ENCODE measurements at regions not wholly inside any gene's neighbourhood (a gene's known extent, or its start where the extent isn't known, plus 50 kb on each side); places are given as distances from the start of the nearest gene placed in this dataset.
"Not testable (repeated sequence)": the region's sequence is repeated elsewhere in the genome, so short reads cannot be mapped to it uniquely, and the experiment has no call there.

DNA sequence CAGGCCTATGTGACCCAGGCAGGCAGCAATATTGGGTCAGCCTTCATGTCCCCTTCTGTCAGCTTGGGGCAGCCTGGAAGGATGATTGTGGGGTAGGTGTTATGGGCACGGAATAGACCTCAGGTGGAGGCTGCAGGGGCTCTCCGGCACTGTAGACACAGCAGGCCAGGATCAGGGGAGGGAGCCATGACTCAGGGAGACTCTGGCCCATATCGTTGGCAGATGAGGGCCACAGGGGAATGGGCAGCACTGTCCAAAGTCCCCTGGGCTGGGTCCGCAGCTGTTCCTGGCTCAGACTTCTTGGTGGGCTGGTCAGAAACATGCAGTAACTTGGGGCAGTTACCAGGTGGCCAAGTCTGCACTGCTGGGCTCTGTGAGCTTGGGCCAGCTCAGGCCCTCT lies 3080.1 kb downstream of the RPIA start:
- TF ChIP-seq ZNF274 (IDR thresholded peaks at IDR 0.05; ENCODE audit: low read depth, low read length); SUZ12 (IDR thresholded peaks at IDR 0.05; ENCODE audit: extremely low read depth, insufficient read depth, insufficient read length); YY1 (IDR thresholded peaks at IDR 0.05; ENCODE audit: insufficient read depth, insufficient read length): not testable (repeated sequence)
